Fibroblast of lung (primary cell): ENCODE measurements at regions not wholly inside any gene's neighbourhood (a gene's known extent, or its start where the extent isn't known, plus 50 kb on each side); places are given as distances from the start of the nearest gene placed in this dataset.
A peak's percentile ranks its signal among the peaks of the same experiment; 100 is the strongest.

Experiments used
- DNase-seq, 2 donors: peaks; one replicate each; pipeline versions ENCODE4 v3.0.0 to v3.0.0-alpha.2; 2010; ENCODE audit warnings: low read depth in 2 of 2
- H2AFZ ChIP-seq: 2 replicates; pipeline ENCODE4 v1.5.1; 2012; ENCODE audit warnings: low read length, control low read depth, inconsistent platforms
- H3K27ac ChIP-seq: 2 replicates; pipeline ENCODE4 v1.5.1; 2011; ENCODE audit warnings: low read length, control low read depth; ENCODE audit not compliant: insufficient read depth
- H3K27me3 ChIP-seq: 2 replicates; pipeline ENCODE4 v1.5.1; 2011; ENCODE audit warnings: mild to moderate bottlenecking, low read length; ENCODE audit not compliant: control insufficient read depth, insufficient read depth
- H3K36me3 ChIP-seq: 2 replicates; pipeline ENCODE4 v1.5.1; 2011; ENCODE audit warnings: low read length; ENCODE audit not compliant: control insufficient read depth, insufficient read depth
- H3K4me1 ChIP-seq: 2 replicates; pipeline ENCODE4 v1.5.1; 2011; ENCODE audit warnings: low read length; ENCODE audit not compliant: control insufficient read depth, insufficient read depth; ENCODE audit errors: extremely low read depth
- H3K4me2 ChIP-seq: 2 replicates; pipeline ENCODE4 v1.5.1; 2011; ENCODE audit warnings: low read length, control low read depth; ENCODE audit not compliant: insufficient read depth; ENCODE audit errors: extremely low read depth
- H3K4me3 ChIP-seq, 4 experiments: fragments of 200-600 bp in 1 of 4; sonication (generic) in 1 of 4; replicated peaks in 1 of 4; 2 replicates each; pipeline ENCODE4 v1.5.1; 2011 to 2016; ENCODE audit warnings: low read length in 4 of 4, low read depth in 3 of 4, mild to moderate bottlenecking in 3 of 4, control low read depth in 2 of 4, inconsistent platforms in 1 of 4, mixed read lengths in 1 of 4; ENCODE audit not compliant: insufficient read depth in 1 of 4; ENCODE audit errors: control extremely low read depth in 1 of 4
- H3K79me2 ChIP-seq: 2 replicates; pipeline ENCODE4 v1.5.1; 2012; ENCODE audit warnings: mild to moderate bottlenecking, low read length, inconsistent platforms; ENCODE audit not compliant: control insufficient read depth, insufficient read depth
- H3K9ac ChIP-seq: 2 replicates; pipeline ENCODE4 v1.5.1; 2011; ENCODE audit warnings: mild to moderate bottlenecking, low read length, control low read depth; ENCODE audit not compliant: insufficient read depth
- H3K9me3 ChIP-seq: 2 replicates; pipeline ENCODE4 v1.5.1; 2012; ENCODE audit warnings: low read depth, low read length; ENCODE audit not compliant: control insufficient read depth, insufficient read depth
- H4K20me1 ChIP-seq: 2 replicates; pipeline ENCODE4 v1.5.1; 2011; ENCODE audit warnings: low read length; ENCODE audit not compliant: control insufficient read depth, insufficient read depth; ENCODE audit errors: extremely low read depth
- EZH2 ChIP-seq: IDR thresholded peaks from 2 replicates; pipeline ENCODE4 v1.5.1; 2012; ENCODE audit warnings: low read length, control low read depth, mild to moderate bottlenecking; ENCODE audit errors: missing control alignments
- TF ChIP-seq, protein P1 (sequence below), 2 donors: IDR thresholded peaks in 1 of 2; conservative IDR thresholded peaks in 1 of 2; 1 replicate in 1 of 2; 2 replicates in 1 of 2; pipeline ENCODE4 v1.5.1; 2011 to 2012; ENCODE audit warnings: low read length in 2 of 2, control low read depth in 1 of 2, inconsistent platforms in 1 of 2, low read depth in 1 of 2, mild to moderate bottlenecking in 1 of 2

DNA sequence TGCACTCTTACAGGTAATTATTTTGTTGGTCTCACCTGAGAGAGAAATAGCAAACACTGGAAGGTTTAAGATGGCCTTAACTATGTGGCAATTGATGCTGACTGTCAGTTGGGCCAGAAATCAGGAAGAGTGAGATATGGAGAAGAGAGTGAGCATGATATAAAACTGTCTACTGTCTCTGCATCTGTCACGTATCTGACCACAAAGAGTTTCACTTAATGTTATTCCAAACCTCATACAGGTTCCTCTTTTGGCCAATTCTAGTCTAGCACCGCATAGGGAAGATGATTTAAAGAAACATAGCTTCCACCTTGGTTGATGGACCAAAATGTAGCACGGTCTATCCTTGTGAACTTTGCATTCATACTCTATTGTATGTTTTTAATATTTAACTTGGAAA is 381.0 kb upstream of the BOD1L1 start:
- Histone ChIP-seq H2AFZ (no peak overlapping the region), H3K79me2 (no peaks in the 10 kb centered on the region), H3K4me3 (no peak overlapping the region), H3K27me3 (no peaks in the 10 kb centered on the region), H3K36me3 (no peaks in the 10 kb centered on the region), H3K4me2 (no peak overlapping the region), H4K20me1 (no peaks in the 10 kb centered on the region), H3K9ac (no peak overlapping the region), H3K9me3 (no peaks in the 10 kb centered on the region), H3K27ac (no peak overlapping the region), H3K4me1 (no peaks in the 10 kb centered on the region)
- no peak for DNase-seq
- TF ChIP-seq EZH2 = no peak
- TF ChIP-seq, protein P1, sequence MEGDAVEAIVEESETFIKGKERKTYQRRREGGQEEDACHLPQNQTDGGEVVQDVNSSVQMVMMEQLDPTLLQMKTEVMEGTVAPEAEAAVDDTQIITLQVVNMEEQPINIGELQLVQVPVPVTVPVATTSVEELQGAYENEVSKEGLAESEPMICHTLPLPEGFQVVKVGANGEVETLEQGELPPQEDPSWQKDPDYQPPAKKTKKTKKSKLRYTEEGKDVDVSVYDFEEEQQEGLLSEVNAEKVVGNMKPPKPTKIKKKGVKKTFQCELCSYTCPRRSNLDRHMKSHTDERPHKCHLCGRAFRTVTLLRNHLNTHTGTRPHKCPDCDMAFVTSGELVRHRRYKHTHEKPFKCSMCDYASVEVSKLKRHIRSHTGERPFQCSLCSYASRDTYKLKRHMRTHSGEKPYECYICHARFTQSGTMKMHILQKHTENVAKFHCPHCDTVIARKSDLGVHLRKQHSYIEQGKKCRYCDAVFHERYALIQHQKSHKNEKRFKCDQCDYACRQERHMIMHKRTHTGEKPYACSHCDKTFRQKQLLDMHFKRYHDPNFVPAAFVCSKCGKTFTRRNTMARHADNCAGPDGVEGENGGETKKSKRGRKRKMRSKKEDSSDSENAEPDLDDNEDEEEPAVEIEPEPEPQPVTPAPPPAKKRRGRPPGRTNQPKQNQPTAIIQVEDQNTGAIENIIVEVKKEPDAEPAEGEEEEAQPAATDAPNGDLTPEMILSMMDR (conservative IDR thresholded peaks at IDR 0.05 in 1 of 2, IDR thresholded peaks at IDR 0.05 in 1 of 2; ENCODE audit: low read depth in 1 of 2, low read length in 2 of 2) = no peak

DNA sequence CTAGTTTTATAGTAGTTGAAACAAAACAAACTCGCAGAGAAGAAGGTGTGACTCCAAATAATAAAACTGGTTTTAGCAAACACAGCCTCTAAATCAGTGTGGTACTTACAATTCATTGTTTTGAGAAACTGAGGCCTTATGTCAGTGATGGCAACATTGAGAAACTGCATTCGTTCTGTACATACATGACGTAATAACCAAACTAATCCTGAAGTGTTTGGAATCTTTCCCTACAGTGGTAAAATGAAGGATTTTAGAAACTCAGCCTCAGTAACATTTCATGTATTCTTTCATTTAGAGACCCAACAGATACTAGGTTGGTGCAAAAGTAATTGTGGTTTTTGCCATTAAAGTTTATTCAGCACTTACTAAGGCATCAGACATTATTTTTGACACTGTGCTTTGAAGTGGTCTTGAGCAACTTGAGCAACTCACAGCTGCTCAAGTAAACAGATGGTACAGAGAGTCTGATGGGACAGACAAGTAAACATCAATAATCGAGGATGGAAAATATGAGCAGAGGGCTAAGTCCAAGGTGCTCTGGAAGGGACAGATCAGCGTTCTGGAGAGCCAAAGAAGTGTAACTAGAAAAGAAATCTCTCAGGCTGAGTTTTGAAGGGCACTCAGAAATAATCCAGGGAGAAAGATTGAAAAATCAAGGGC is 390.8 kb upstream of the BOD1L1 start:
- no peak overlapping the region for H3K9ac ChIP-seq
- TF ChIP-seq EZH2 = no peak
- TF ChIP-seq, protein P1 (conservative IDR thresholded peaks at IDR 0.05 in 1 of 2, IDR thresholded peaks at IDR 0.05 in 1 of 2; ENCODE audit: low read depth in 1 of 2, low read length in 2 of 2) = no peak
- no peaks in the 10 kb centered on the region for H3K36me3 ChIP-seq
- no peak overlapping the region for H3K4me2 ChIP-seq
- H3K9me3 ChIP-seq = no peaks in the 10 kb centered on the region
- H3K4me1 ChIP-seq = peaks cover 3% of the 10 kb centered on the region
- H4K20me1 ChIP-seq = no peaks in the 10 kb centered on the region
- H3K27ac ChIP-seq = no peak overlapping the region
- no peak for DNase-seq
- no peak overlapping the region for H3K4me3 ChIP-seq
- no peaks in the 10 kb centered on the region for H3K27me3 ChIP-seq
- H3K79me2 ChIP-seq = no peaks in the 10 kb centered on the region
- H2AFZ ChIP-seq = no peak overlapping the region

DNA sequence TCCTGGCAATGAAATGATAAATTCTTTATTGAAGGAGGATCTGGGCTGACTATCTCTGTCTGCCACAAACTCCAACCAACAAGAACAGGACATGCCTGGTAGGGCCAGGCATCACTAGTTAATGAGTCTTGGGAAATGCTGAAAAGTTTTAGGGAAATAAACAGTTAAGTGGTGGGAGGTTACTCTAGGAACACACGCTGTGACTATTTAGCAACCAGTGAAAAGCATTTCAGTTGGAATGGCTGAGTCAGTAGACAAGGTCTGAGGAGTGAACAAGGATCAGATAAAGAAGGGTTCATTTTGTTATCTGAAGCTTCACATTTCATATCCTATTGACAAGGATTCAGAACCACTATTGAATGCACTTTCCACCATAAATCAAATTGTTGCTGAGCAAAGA is 394.9 kb upstream of the BOD1L1 start:
- Histone ChIP-seq H3K4me1 (peaks cover 3% of the 10 kb centered on the region), H2AFZ (no peak overlapping the region), H4K20me1 (no peaks in the 10 kb centered on the region), H3K36me3 (no peaks in the 10 kb centered on the region), H3K4me3 (no peak overlapping the region), H3K4me2 (no peak overlapping the region), H3K9me3 (no peaks in the 10 kb centered on the region), H3K79me2 (no peaks in the 10 kb centered on the region), H3K9ac (no peak overlapping the region), H3K27ac (no peak overlapping the region), H3K27me3 (no peaks in the 10 kb centered on the region)
- TF ChIP-seq, protein P1 (conservative IDR thresholded peaks at IDR 0.05 in 1 of 2, IDR thresholded peaks at IDR 0.05 in 1 of 2; ENCODE audit: low read depth in 1 of 2, low read length in 2 of 2) = no peak
- no peak for TF ChIP-seq EZH2
- peak; percentile 15 to 35 for DNase-seq
